HG03175 (cell line): ENCODE measurements at regions not wholly inside any gene's neighbourhood (a gene's known extent, or its start where the extent isn't known, plus 50 kb on each side); places are given as distances from the start of the nearest gene placed in this dataset.
"Not testable (repeated sequence)": the region's sequence is repeated elsewhere in the genome, so short reads cannot be mapped to it uniquely, and the experiment has no call there.

Source experiments
- ATAC-seq: cut with Tn5 transposase; IDR thresholded peaks from one replicate; pipeline ENCODE4 v1.9.1; 2021; ENCODE audit warnings: mild to moderate bottlenecking, moderate library complexity; ENCODE audit not compliant: unreplicated experiment

GRCh38 chr5:100641833-100642232 is 106.7 kb downstream of the FAM174A start:
- no peak for ATAC-seq

GRCh38 chr5:100643473-100643872 is 108.3 kb downstream of the FAM174A start:
- no peak for ATAC-seq

- no peak for ATAC-seq
Observed at GRCh38 chr5:100644185-100644584, 109.0 kb downstream of the FAM174A start.

DNA sequence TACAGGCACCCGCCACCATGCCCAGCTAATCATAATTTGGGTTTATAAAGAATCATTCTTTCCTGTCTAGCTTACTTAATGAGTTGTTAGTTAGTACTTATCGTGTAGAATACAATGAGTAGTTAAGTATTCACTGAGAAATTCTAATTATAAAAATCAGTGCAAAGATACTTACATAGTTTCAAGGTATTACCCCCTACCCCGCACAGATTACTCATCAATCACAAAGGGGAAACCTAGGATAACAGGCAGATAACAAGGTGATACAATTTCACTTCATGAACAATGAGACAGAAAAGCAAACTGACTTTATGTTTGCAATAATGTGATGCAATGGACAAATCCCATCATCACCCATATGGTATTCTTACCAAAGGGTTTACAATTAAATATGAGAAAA is 109.6 kb downstream of the FAM174A start:
- ATAC-seq = no peak

DNA sequence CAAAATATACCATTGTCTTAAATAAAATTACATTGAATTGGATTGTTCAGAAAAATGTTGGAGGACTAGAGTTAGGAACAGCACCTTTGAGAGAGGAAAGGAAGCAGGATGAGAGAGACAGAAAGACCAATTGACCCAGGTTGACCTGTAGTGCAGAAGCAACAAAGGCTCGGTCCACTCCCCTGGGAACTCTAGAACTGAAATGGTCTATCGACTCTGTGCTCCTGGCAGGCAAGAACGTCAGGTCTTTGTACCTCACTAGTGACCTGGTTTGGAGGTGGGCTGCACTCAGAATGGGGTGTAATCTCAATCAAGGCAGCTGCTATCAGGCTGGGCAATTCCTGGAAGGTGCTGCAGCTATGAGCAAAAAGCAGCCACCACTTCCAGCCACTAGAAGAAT is 110.8 kb downstream of the FAM174A start:
- no peak for ATAC-seq

DNA sequence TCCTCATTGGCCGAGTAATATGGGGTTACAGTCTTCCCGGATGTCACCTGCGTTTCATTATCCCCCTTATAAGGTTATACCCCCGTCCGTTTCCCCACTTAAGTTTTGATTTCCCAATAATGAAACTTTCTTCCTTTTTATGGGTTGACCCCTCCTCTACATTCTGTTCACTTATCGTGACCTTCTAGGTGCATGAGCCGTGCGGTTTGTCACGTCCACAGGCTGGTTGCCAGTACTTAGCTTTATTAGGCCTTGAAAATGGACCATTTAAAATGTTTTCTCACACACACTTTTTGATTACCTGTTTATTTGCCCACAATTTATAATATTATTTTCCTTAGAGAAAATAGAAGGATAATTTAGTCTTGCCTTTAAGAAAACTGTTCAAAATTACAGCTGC is 111.5 kb downstream of the FAM174A start:
- no peak for ATAC-seq

- ATAC-seq = peak; percentile 73
Observed at GRCh38 chr5:100647461-100648230, 112.5 kb downstream of the FAM174A start.

DNA sequence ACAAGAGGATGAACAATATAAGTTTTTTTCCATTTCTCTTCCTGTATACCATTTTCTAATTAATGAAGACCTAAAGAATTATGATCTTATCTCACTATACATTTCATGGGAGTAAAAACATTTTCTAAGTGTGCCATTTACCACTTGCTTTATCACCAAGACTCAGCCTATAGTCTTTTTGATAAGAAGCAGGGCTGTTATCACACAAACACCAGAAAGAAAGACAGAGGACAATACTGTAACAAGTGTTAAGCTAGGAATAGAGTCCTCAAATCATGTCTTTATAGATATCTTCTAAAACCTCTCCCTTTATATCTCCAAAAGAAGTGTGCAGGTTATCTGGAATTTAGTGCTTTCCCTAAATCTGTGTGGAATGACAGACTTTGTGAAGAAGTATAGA is 119.7 kb downstream of the FAM174A start:
- no peak for ATAC-seq

DNA sequence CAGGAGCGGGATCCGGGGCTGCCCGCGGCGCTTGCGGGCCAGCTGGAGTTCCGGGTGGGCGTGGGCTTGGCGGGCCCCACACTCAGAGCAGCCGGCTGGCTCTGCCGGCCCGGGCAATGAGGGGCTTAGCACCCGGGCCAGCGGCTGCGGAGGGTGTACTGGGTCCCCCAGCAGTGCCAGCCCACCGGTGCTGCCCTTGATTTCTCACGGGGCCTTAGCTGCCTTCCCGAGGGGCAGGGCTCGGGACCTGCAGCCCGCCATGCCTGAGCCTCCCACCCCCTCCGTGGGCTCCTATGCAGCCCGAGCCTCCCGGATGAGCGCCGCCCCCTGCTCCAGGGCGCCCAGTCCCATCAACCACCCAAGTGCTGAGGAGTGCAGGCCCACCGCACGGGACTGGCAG is 121.6 kb downstream of the FAM174A start:
- not testable (repeated sequence) for ATAC-seq

GRCh38 chr5:100659080-100659795 is 124.1 kb downstream of the FAM174A start:
- no peak for ATAC-seq

DNA sequence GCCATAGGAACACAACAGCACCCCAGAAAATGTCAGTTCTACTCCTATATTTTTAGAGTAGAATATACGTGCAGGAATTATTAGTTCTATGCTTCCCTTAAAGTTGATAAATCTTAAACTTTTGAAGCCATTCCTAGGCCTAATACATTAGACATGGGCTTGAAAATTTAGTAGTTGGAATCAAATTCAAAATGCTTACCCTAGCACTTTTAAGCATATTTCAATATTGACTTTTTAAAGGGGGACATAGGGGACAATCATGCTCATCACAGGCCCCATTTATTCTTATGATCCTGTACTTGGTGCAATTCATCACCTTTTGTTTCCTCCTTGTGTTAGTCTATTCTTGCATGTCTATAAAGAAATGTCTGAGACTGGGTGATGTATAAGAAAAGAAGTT is 129.0 kb downstream of the FAM174A start:
- ATAC-seq = no peak

DNA sequence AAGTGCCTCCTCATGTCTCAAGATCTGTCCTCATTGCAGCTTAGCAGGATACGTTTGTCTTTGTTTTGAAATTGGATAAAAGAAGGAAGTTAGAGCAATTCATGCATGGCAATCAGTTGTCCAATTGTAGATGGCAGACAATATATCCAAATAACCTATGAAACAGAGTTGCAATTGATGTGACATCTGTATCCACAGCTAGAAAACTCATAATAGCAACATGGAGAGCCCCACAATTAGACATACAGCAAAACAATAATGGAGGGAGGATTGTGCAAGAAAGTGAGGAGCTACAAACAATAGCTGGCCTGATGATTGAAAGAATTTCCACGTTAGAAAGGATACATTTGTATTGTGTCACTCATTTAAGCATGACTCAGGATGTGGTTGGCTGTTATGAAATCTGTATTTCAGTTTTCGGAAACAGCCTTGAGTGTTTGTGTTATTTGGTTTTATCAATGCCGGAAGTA is 132.0 kb downstream of the FAM174A start:
- no peak for ATAC-seq

GRCh38 chr5:100668511-100668910 is 133.3 kb downstream of the FAM174A start:
- ATAC-seq = no peak

DNA sequence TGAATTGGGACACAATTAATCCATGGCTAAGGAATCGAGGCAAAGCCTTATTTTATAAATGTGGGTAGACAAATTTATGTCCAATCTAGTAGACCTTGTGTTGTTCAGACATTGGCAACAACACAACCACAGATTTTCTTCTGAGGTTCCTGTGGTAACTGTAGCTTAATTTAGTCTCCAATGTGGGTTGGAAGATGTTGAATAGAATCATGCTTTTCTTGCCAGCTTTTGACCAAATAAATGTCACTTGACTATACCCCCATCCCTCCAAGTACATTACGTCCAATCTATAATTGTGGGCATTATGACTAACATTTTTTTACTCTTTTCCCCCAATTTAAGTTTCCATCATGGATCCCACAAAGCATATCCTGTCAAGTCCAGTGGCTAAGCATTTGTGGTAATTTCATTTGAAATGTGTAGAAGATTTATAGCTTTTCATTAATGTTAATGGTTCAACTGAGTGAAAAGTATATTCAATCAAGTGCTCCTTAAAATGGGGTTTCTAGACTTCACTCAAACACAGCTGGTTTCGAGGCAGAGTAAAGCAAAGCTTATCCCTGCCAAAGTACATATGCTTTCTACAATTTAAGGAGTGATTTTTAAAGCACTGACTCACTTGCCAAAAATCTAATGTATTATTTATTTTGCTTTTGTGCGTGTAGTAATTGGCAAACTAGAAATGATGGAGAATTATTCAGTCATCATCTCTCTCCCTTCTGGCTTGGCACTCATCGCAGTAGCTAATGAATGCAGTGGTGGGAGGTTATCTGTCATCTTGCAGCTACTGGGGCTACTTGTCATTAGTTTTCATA is 141.8 kb downstream of the FAM174A start:
- no peak for ATAC-seq

DNA sequence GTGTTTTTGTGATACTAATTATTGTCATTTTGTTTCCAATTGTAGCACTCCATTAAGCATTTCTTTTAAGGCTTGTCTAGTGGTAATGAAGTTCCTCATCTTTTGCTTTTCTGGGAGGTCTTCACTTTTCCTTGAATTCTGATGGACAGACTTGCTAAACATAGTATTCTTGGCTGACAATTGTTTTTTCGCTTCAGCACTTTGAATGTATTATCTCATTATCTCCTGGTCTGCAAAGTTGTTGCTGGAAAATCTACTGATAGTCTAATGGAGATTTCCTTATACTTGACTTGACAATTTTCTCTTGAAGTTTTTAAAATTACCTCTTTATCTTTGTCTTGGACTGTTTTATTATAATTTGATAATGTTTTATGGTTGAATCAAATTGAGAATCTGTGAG is 147.5 kb downstream of the FAM174A start:
- ATAC-seq = no peak

DNA sequence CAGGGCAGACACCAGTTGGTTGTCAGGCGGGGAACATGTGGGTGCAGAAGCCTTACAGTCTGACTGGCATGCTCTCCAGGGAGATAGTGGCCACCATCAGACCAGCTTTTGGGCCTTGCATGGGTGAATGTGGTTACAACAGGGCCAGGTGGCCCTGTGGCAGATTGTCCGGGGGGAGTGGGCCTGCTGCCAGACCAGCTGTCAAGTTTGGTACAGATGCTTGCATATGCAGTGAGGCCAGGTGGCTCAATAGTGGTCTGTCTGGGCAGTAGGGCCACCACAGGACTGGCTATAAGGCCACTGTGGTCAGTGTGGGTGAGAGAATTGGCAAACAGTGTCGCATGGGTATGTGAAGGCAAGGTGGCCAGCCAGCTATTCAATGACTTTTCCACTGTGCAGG is 148.7 kb downstream of the FAM174A start:
- ATAC-seq = no peak

DNA sequence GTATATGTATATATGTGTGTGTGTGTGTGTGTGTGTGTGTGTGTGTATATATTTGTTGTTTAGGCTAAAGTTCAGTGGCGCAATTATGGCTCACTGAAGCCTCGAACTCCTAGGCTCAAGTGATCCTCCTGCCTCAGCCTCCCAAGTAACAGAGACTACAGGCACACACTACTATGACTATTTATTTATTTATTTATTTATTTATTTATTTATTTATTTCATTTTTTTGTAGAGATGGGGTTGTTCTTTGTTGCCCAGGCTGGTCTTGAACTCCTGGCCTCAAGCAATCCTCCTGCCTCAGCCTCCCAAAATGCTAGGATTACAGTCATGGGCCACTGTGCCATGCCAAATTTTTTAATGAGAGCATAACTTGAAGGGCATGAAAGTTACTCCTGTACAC is 149.9 kb downstream of the FAM174A start:
- not testable (repeated sequence) for ATAC-seq

DNA sequence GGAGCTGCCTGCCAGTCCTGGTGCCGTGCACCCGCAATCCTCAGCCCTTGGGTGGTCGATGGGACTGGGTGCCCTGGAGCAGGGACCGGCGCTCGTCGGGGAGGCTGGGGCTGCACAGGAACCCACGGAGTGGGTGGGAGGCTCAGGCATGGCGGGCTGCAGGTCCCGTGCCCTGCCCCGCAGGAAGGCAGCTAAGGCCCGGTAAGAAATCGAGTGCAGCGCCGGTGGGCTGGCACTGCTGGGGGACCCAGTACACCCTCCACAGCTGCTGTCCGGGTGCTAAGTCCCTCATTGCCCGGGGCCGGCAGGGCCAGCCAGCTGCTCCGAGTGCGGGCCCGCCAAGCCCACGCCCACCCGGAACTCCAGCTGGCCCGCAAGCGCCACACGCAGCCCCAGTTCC is 153.7 kb downstream of the FAM174A start:
- ATAC-seq = not testable (repeated sequence)

DNA sequence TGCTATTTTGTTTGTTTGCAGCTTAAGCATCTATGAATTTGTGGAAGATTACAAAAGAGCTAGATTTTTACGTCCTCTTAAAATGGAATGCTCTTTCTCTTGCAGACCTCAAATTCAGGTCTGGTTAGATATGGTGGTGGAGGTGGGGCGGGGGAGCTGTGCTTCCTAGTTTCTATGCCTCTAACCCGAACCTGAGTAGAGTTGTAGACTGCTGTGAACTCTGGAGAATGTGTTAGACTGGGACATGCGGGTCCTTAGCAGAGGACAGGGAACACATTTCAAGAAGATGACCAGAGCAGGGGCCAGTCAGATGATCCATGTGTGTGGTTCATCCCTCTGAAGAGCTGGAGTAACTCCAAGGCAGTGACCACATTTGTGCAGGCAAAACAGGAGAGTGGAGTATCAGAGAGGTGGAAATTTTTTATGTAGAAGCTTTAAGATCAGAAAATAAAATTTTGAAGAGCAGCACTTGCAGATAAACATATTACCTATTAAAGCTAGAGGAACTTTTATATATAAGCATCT is 154.9 kb downstream of the FAM174A start:
- no peak for ATAC-seq

DNA sequence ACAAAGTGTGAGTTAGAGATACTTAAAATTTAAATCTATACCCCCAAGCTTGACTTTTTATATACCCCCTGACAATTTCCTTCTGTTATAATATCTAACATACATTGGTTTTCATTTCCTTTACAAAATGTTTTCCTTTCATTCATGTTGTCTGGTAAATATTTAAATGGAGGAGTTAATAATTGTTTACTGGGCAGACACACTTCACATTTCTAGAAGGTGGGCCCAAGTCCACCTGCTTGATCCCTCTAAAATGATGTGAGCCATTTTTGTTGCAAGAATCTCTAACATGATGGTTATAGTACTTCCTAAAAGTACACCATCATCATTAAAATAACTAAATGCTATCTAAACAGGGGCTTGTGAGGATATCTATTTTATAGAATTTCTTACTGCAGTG is 155.9 kb downstream of the FAM174A start:
- no peak for ATAC-seq

DNA sequence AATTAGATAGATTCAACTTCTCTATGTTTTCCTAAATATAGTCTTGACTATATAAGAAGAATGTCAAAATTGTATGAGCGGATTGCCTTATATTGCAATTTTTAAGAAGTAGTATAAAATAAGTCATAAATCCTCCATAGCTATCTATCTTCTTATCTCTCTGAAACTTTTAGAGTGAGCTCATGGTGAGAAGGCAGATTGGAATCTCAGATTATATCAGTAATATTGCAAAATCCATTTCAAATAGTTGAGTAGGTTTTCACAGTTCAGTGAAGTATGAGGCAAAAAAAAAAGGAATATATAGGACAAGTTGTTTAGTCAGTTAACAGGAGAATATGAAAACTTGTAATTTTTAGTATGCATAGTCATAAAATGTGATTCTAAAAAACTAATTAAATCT is 156.4 kb downstream of the FAM174A start:
- ATAC-seq = no peak
